Brain pericyte (primary cell): ENCODE measurements at regions not wholly inside any gene's neighbourhood (a gene's known extent, or its start where the extent isn't known, plus 50 kb on each side); places are given as distances from the start of the nearest gene placed in this dataset.
"Not testable (repeated sequence)": the region's sequence is repeated elsewhere in the genome, so short reads cannot be mapped to it uniquely, and the experiment has no call there.

ENCODE experiments used
- DNase-seq: peaks from one replicate; pipeline ENCODE4 v3.0.0-alpha.2; 2012; ENCODE audit warnings: low read depth, low spot score

DNA sequence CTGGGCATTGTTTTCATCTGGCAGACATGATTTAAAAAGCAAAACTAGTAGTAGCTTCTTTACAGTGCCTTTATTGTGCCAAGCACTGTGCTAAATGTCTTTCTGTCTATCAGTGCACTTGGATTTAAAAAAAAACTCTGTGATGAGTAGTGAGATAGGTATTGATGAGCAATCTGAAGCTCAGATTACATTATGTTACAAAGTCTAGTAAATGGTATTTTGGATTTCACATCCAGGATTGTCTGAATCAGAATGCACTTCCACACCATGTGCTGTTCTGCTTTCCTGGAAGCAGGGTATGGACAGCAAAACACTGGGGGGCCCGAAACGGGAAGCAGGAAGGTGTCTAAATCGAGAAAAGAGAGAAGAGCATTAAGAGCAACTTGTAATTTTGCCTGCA lies 103.4 kb upstream of the CCN2 start:
- DNase-seq, result no peak

GRCh38 chr6:132053511-132053910 lies 102.3 kb upstream of the CCN2 start:
- no peak for DNase-seq

DNA sequence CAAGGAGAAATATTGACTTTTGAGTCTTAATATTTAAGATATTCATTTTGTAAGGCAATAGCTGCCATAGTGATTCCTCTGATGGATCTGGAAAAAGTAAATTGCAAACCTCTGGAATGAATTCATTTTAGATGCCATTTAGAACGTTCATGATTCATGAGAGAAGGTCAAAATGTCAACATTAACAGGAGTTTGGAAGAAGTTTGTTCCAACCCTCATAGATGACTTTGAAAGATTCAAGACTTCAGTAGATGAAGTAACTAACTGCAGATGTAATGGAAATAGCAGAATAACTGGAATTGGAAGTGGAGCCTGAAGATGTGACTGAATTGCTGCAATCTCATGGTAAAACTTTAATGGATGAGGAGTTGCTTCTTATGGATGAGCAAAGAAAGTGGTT lies 100.9 kb upstream of the CCN2 start:
- no peak for DNase-seq

- no peak for DNase-seq
These were observed 94.7 kb upstream of the CCN2 start for GRCh38 chr6:132045877-132046276.

DNA sequence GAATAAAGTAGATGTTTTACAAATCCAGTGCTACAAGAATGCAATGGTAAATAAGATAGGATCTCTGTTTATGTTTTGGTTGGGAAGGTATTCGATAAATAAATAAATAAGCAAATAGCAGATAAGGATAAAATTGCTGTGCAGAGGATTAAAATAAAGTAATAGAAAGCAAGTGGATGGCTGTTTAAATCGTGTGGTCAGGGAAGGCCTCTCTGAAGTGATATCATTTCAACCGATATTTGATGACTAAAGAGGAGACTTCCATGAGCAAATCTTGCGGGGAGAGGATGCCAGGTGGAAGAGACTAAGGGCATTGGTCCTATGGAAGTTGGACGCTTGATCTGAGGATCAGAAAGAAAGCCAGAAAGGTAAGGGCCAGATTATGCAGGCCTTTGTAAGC lies 92.0 kb upstream of the CCN2 start:
- no peak for DNase-seq

DNA sequence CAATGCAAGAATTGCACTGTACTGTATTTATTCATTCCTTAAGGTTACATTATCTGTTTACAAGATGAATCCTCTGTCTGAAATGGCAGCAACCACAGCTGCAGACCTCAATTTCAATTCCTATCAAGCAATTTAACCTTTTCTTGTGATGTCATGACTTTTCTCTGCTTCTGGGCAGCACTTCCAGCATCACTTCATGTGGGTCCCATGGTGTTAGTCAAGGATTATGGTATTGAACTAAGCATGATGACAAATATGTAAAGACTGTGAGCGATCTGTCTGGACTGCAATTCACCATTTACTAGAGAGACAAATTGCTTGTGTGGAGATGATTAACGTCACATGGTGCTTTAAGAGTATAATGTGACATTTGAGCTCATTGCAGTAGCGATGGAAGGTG lies 90.5 kb upstream of the CCN2 start:
- no peak for DNase-seq

GRCh38 chr6:132028029-132028428 lies 76.9 kb upstream of the CCN2 start:
- no peak for DNase-seq

GRCh38 chr6:132025468-132025867 lies 74.3 kb upstream of the CCN2 start:
- DNase-seq, result no peak

DNA sequence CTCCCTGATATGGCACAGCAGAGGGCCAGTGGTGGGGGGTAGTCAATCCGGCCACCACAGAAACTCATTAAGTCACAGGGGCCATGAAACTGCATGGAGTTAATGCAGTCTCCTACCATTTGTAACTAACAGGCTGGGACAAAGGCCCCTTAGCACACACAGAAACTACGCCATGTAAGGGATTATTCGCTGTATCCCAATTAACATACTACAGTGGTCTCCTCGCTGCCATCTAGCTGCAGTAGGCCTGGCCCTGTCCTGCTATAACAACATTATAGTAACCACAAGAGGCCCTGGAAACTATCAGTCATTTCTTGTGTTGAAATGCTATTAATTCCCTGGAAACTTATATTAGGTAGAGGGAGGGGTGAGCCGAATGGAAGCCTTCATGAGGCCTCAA lies 72.3 kb upstream of the CCN2 start:
- DNase-seq, result no peak

DNA sequence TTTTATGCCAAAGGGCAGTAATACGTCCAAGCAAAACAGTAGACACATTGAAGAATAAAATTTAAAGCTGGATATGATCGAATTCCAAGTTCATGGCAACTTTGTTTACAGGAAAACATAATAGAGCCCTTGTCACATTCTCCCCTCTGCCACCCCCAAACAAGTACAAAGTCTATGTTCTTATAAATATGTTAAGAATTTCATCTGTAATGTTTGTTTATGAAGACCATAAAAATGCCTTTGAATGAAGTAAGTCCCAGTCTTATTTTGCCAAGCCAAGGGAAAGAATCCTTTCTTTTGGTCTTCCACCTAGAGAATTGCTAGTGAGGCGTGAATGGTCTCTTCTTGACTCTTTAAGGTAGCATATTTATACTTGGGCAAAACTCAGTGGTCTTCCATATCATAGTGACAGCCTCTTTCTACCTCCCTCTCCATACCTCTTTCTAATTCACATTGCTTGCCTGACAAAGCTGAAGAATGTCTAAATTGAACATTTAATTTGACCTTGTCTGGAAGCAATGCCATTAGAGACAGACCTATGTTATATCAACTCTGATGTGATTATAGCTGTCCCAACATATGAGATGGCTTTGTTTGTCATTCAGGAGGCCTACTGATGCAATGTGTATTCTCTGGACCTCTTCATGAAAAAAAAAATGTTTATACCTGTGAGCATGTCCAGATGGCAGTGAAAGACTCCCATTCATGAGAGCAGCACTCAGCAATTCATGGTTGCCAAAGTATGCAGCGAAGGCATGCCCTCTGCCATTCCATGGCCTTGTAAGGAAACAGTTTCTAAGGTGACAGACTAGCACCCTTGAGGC lies 70.6 kb upstream of the CCN2 start:
- no peak for DNase-seq

DNA sequence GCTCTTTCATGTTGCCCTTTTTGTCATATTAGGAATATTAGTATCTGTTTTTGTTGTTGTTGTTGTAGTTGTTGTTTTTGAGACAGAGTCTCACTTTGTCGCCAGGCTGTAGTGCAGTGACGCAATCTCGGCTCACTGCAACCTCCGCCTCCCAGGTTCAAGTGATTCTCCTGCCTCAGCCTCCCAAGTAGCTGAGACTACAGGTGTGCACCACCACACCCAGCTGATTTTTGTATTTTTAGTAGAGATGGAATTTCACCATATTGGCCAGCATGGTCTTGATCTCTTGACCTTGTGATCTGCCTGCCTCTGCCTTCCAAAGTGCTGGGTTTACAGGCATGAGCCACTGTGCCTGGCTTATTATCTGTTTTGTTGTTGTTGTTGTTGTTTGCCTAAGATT lies 69.7 kb upstream of the CCN2 start:
- not testable (repeated sequence) for DNase-seq

- DNase-seq, result no peak
These were observed 69.0 kb upstream of the CCN2 start for GRCh38 chr6:132020138-132020581.

GRCh38 chr6:132019586-132019985 lies 68.4 kb upstream of the CCN2 start:
- no peak for DNase-seq

GRCh38 chr6:132017942-132018341 lies 66.8 kb upstream of the CCN2 start:
- DNase-seq, result no peak

GRCh38 chr6:132016396-132016795 lies 65.2 kb upstream of the CCN2 start:
- DNase-seq, result no peak

DNA sequence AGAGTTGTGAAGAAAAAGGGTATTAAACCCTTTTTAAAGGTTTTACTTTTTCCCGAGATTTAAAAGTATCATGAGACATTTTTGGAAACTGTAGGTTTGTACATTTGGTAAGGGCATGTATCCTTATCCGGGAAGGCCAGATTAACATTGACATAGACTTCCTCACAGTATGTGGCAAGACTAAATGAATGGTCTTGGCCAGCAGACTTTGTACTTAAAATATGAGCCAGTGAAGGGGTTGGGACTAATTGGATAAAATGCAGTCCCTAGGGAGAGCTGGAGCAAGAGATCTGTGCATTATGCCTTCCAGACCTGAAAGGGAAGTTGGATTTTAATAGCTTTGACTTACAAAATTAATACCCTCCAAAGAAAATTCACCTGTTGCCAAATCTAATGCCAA lies 60.4 kb upstream of the CCN2 start:
- no peak for DNase-seq

GRCh38 chr6:132009175-132009574 lies 58.0 kb upstream of the CCN2 start:
- no peak for DNase-seq

- no peak for DNase-seq
These were observed 56.5 kb upstream of the CCN2 start for GRCh38 chr6:132007474-132008190.

DNA sequence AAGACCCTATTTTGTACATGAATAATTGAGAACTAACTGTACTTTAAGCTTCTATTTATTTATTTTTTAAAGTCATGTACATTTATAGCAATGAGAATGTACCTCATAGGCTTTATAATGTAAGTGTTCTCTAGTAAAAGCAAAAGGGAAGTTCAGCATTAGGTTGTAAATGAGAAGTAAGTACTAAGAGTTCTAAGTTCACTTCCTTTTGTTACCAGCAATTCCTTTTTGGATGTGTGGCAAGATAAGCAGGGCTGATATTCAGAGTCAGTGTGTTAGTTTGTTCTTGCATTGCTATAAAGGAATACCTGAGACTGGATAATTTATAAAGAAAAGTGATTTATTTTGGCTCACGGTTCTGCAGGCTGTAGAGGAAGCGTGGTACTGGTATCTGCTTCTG lies 54.0 kb upstream of the CCN2 start:
- no peak for DNase-seq

GRCh38 chr6:132004668-132005067 lies 53.5 kb upstream of the CCN2 start:
- DNase-seq, result no peak

GRCh38 chr6:132003516-132004178 lies 52.5 kb upstream of the CCN2 start:
- no peak for DNase-seq
